Adrenal gland (tissue), 5 donors: ENCODE measurements at regions not wholly inside any gene's neighbourhood (a gene's known extent, or its start where the extent isn't known, plus 50 kb on each side); places are given as distances from the start of the nearest gene placed in this dataset.

Source experiments
- CTCF ChIP-seq, 6 experiments: fragments of 450-650 bp in 4 of 6; fragments of 200-600 bp in 2 of 6; sonication (generic) in 1 of 6; IDR thresholded peaks; 1 replicate in 5 of 6; 2 replicates in 1 of 6; pipeline versions ENCODE4 v1.5.1 to v1.8.0; 2016 to 2021; ENCODE audit warnings: antibody characterized with exemption in 6 of 6, mild to moderate bottlenecking in 2 of 6, moderate library complexity in 1 of 6
- POLR2A ChIP-seq, 2 donors: fragments of 450-650 bp; IDR thresholded peaks; one replicate each; pipeline ENCODE4 v1.6.1; 2017; ENCODE audit warnings: antibody characterized with exemption in 2 of 2, mild to moderate bottlenecking in 2 of 2, moderate library complexity in 1 of 2
- donor health status: DM: no; HTN: no; CAD: no.

GRCh38 chr17:70875729-70876310 is 706.5 kb downstream of the KCNJ2 start:
- TF ChIP-seq CTCF (IDR thresholded peaks at IDR 0.05): no peak
- no peak for TF ChIP-seq POLR2A (IDR thresholded peaks at IDR 0.05)
